ENCODE measurements at regions not wholly inside any gene's neighbourhood (a gene's known extent, or its start where the extent isn't known, plus 50 kb on each side); places are given as distances from the start of the nearest gene placed in this dataset.

DNA sequence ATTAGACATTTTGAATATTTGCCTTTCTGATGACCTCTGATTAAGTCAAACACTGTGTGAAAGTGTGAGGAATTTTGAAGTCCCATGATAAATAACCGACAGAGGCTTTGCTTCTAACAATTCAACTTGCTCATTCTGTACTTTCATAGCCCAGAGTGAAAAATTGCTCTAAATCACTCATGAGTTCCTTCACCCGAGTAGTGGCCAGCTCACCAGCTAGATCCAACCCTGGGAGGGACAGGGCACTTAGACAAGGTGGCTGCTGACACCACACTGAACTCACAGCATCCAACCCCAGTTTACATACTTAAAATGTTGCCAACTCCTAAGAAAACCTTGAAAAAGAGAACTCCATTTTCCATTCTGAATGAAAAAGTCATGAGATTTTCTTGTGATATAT lies 80.0 kb upstream of the LYZL1 start:
- no peak overlapping the region for H3K4me3 ChIP-seq (ENCODE audit: low read length)
- no peak overlapping the region for H3K4me2 ChIP-seq (ENCODE audit: low read length)
- TF ChIP-seq, protein P1, sequence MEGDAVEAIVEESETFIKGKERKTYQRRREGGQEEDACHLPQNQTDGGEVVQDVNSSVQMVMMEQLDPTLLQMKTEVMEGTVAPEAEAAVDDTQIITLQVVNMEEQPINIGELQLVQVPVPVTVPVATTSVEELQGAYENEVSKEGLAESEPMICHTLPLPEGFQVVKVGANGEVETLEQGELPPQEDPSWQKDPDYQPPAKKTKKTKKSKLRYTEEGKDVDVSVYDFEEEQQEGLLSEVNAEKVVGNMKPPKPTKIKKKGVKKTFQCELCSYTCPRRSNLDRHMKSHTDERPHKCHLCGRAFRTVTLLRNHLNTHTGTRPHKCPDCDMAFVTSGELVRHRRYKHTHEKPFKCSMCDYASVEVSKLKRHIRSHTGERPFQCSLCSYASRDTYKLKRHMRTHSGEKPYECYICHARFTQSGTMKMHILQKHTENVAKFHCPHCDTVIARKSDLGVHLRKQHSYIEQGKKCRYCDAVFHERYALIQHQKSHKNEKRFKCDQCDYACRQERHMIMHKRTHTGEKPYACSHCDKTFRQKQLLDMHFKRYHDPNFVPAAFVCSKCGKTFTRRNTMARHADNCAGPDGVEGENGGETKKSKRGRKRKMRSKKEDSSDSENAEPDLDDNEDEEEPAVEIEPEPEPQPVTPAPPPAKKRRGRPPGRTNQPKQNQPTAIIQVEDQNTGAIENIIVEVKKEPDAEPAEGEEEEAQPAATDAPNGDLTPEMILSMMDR (IDR thresholded peaks at IDR 0.05; ENCODE audit: low read depth, low read length, poor library complexity, severe bottlenecking): no peak
- no peak for TF ChIP-seq EZH2phosphoT487 (IDR thresholded peaks at IDR 0.05; ENCODE audit: borderline replicate concordance, low read length)
- H3K9me2 ChIP-seq (replicated peaks; ENCODE audit: control insufficient read depth, low read length): no peaks in the 10 kb centered on the region
- no peaks in the 10 kb centered on the region for H4K20me1 ChIP-seq (ENCODE audit: control insufficient read depth, insufficient read depth, low read depth, low read length)
- H3K4me1 ChIP-seq (ENCODE audit: control insufficient read depth, low read length): no peaks in the 10 kb centered on the region
- no peaks in the 10 kb centered on the region for H3K9me3 ChIP-seq (ENCODE audit: control insufficient read depth, insufficient read depth, low read length)
- H3K27ac ChIP-seq (ENCODE audit: low read depth, low read length): no peak overlapping the region
- no peaks in the 10 kb centered on the region for H3K36me3 ChIP-seq (ENCODE audit: control insufficient read depth, low read length)
- no peaks in the 10 kb centered on the region for H3F3A ChIP-seq (ENCODE audit: control insufficient read depth, insufficient read depth)
- no peaks in the 10 kb centered on the region for H3K79me2 ChIP-seq (ENCODE audit: control insufficient read depth, low read length)
- H3K27me3 ChIP-seq (ENCODE audit: control insufficient read depth, low read length): no peaks in the 10 kb centered on the region

DNA sequence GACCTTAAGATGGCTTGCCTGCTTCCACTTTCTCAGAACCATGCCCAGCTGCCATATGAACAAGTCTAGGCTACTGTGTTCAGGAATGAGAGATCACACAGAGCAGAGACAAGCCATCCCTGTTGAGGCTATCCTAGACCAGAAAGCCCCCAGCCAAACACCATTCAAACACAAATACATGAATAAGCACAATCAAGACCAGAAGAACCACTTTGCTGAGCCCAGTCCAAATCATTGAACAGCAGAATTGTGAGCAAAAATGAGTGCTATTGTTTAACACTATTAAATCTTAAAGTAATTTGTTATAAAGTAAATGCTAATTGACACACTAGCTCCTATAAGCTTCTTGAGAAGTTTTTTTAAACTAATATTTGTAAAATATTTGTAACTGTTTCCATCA lies 79.0 kb upstream of the LYZL1 start:
- Histone ChIP-seq H3K9me2 (replicated peaks; ENCODE audit: control insufficient read depth, low read length) (no peaks in the 10 kb centered on the region), H3K27me3 (ENCODE audit: control insufficient read depth, low read length) (no peaks in the 10 kb centered on the region), H3K27ac (ENCODE audit: low read depth, low read length) (no peak overlapping the region), H3K79me2 (ENCODE audit: control insufficient read depth, low read length) (no peaks in the 10 kb centered on the region), H3K9me3 (ENCODE audit: control insufficient read depth, insufficient read depth, low read length) (no peaks in the 10 kb centered on the region), H3K4me2 (ENCODE audit: low read length) (no peak overlapping the region), H3K4me3 (ENCODE audit: low read length) (no peak overlapping the region), H3K4me1 (ENCODE audit: control insufficient read depth, low read length) (no peaks in the 10 kb centered on the region), H4K20me1 (ENCODE audit: control insufficient read depth, insufficient read depth, low read depth, low read length) (no peaks in the 10 kb centered on the region), H3F3A (ENCODE audit: control insufficient read depth, insufficient read depth) (no peaks in the 10 kb centered on the region), H3K36me3 (ENCODE audit: control insufficient read depth, low read length) (no peaks in the 10 kb centered on the region)
- no peak for TF ChIP-seq EZH2phosphoT487 (IDR thresholded peaks at IDR 0.05; ENCODE audit: borderline replicate concordance, low read length)
- TF ChIP-seq, protein P1 (IDR thresholded peaks at IDR 0.05; ENCODE audit: low read depth, low read length, poor library complexity, severe bottlenecking): no peak

DNA sequence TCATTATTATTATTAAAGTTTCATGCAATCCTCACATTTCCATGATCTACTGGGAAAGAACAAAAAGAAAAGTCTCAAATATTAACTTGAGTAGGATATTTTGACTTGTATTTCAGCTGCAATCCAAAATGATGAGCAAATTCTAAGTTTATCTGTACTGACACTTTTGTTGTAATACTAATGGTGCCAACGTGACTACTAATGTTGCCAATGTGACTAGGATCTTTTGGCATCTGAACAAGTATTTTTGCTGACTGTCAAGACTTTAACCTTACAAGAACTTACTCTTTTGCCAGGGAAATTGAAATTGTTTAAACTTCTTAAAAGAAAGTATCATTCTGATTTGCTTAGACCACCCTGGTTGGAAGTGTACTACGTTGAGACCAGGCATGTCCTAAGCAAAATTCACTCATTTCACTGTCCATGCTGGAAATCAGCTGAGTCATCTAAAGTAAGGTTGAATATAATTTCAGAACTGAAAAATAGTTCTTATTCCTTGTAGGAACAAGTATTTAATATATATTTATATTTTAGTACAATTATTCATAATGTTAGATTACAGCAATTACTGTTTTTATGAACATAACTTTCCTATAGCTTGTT lies 78.5 kb upstream of the LYZL1 start:
- Histone ChIP-seq H3K36me3 (ENCODE audit: control insufficient read depth, low read length) (no peaks in the 10 kb centered on the region), H3K4me1 (ENCODE audit: control insufficient read depth, low read length) (no peaks in the 10 kb centered on the region), H3F3A (ENCODE audit: control insufficient read depth, insufficient read depth) (no peaks in the 10 kb centered on the region), H3K4me2 (ENCODE audit: low read length) (no peak overlapping the region), H3K79me2 (ENCODE audit: control insufficient read depth, low read length) (no peaks in the 10 kb centered on the region), H3K9me2 (replicated peaks; ENCODE audit: control insufficient read depth, low read length) (no peaks in the 10 kb centered on the region), H3K27ac (ENCODE audit: low read depth, low read length) (no peak overlapping the region), H3K27me3 (ENCODE audit: control insufficient read depth, low read length) (no peaks in the 10 kb centered on the region), H4K20me1 (ENCODE audit: control insufficient read depth, insufficient read depth, low read depth, low read length) (no peaks in the 10 kb centered on the region), H3K4me3 (ENCODE audit: low read length) (no peak overlapping the region), H3K9me3 (ENCODE audit: control insufficient read depth, insufficient read depth, low read length) (no peaks in the 10 kb centered on the region)
- no peak for TF ChIP-seq EZH2phosphoT487 (IDR thresholded peaks at IDR 0.05; ENCODE audit: borderline replicate concordance, low read length)
- TF ChIP-seq, protein P1 (IDR thresholded peaks at IDR 0.05; ENCODE audit: low read depth, low read length, poor library complexity, severe bottlenecking): no peak

Data from DOHH2 (cell line).